HG02623 (cell line): ENCODE measurements at regions not wholly inside any gene's neighbourhood (a gene's known extent, or its start where the extent isn't known, plus 50 kb on each side); places are given as distances from the start of the nearest gene placed in this dataset.

Source experiments
- ATAC-seq: cut with Tn5 transposase; IDR thresholded peaks from one replicate; pipeline ENCODE4 v1.9.1; 2021; ENCODE audit warnings: moderate library complexity; ENCODE audit not compliant: unreplicated experiment

- no peak for ATAC-seq
These were observed 164.0 kb upstream of the RAD23B start for GRCh38 chr9:107118863-107119624.

- ATAC-seq, result no peak
These were observed 163.3 kb upstream of the RAD23B start for GRCh38 chr9:107119735-107120134.

DNA sequence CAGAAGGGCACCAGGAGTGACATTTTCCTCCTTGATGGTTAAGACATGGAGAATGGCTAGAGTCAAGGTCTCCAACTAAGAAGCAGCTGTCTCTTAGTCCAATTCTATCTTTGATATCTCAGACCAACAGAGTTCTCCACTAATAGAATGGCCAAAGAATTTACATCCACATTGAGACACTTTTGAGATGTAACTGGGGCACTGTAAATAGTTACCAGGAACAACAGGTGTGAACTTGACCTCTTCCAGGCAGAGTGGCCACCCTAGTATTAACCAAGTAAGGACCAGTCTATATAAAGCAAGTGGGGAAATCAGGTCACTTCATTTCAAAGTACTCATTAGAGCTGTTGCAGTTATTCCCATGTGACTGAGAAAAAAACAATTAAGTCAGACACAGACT, 159.7 kb upstream of the RAD23B start:
- no peak for ATAC-seq

GRCh38 chr9:107127608-107128007, 155.5 kb upstream of the RAD23B start:
- no peak for ATAC-seq

GRCh38 chr9:107131108-107131799, 151.8 kb upstream of the RAD23B start:
- ATAC-seq, result no peak

DNA sequence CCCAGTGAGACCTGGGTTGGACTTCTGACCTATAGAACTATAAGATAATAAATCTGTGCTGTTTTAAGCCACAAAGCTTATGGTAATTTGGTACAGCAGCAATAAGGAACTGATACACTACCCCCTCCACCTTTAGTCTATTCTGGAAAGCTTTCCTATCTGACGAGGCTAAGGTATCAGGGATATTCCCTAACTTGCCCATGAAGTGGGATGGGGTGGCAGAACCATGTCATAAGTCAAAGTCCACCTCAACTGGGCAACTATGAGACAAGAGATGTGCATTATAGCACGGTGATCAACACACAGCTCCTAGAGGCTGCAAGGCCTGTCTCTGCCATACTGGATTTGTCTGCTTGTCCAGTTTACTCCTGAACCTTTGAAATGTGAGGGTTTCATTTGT, 146.8 kb upstream of the RAD23B start:
- no peak for ATAC-seq

DNA sequence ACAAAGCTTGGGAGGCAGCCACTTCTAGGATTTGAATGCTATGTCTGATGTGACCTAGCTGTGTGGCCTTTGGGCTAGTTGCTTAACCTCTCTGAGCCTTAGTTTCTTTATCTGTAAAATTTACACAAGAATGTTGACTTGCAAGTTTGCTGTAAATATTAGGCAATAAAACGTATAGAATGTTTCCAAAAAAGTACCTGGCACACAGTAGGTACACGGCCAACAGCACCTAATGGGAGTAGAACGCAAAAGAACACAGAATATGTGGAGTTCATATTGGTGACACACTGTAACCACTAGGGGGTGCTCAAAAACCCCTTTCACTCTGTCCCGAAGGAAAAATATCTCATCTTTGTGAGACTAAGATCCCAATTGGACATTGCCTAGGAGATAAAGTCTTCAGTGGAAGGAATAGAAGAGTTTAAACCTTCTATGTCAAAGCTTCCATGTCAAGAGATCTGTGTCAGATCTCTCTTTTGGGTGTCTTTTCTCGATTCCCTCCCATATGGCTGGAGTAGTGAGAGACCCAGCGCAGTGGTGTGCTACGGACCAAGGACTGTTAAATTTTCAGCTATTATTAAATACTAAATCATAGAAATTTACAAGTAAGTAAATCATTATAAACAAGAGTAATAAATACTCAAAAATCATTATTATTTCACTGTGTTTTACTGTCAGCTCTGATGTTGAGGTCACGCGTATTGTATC, 145.4 kb upstream of the RAD23B start:
- ATAC-seq, result no peak

DNA sequence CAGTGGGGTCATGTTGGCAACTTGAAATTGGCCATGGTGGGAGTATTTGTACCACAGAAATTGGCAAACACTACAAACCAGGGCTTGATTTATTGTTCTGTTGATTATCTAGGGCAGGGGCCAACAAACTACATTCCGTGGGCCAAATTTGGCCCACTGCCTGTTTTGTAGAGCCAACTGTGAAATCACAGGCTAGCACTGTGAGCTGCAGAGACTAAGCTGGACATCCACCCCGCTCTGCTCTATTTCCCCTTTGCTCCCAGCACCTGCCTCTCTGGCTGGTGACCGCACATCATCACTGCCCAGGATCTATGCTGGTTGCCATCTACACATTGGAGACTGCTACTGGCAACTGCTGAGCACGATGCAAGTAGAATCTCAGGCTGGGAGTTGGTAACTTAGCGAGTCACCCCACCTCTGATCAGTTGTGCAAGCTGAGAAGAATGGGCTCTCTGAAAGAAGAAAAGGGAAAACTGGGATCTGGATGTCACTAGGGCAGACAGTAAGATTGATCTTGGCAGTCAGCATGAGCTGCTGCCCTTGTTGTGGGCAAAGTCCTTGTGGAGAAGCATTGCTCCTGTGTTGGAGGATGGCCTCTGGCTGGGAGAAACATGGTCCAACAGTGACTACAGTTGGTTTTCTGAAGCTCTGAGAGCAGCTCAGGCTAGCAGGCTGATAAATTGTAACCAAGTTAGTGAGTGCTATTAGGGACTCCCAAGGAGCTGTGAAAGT, 144.7 kb upstream of the RAD23B start:
- ATAC-seq, result no peak

DNA sequence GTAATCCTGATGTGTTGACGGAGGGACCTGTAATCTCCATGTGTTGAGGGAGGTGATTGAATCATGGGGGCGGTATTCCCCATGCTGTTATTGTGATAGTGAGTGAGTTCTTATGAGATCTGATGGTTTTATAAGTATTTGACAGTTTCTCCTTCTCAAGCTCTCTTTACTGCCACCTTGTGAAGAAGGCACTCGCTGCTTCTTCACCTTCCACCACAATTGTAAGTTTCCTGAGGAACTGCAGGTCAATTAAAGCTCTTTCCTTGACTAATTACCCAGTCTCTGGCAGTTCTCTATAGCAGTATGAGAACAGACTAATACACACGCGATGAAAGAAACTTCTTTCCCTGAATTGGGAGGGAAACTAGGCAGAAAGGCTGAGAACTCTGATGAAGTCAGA, 141.1 kb upstream of the RAD23B start:
- ATAC-seq, result no peak

GRCh38 chr9:107142430-107142829, 140.6 kb upstream of the RAD23B start:
- ATAC-seq, result no peak

DNA sequence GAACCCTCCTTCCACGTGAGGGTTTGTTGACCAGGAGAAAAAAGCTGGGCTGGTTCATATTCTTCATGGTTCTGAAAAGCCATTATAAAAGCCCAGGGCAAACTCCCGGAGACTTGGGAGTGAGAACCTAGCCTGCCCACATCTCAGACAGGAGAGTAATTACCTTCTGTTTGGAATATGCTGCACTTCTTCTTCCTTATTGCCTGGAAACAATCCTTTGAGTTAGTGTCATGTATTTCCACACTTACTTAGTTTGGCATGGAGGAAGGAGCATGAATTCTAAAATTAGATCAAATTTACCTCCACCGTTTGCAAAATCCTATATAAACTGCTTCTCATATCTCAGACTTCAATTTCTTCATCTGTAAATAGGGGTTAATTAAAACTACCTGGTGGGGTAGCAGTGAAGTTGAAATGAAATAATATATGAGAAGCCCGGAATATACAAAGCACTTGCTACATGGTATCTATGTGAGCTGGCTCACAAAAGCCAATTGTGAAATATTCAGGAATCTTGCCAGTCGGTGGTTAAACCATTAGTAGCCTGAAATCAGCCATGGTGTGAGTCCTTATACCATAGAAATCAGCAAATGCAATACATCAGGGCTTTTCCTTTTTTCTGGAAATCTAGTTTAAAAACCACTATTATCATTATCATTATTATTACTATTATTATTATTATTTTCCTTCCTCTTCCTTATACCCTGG, 140.0 kb upstream of the RAD23B start:
- ATAC-seq, result no peak

DNA sequence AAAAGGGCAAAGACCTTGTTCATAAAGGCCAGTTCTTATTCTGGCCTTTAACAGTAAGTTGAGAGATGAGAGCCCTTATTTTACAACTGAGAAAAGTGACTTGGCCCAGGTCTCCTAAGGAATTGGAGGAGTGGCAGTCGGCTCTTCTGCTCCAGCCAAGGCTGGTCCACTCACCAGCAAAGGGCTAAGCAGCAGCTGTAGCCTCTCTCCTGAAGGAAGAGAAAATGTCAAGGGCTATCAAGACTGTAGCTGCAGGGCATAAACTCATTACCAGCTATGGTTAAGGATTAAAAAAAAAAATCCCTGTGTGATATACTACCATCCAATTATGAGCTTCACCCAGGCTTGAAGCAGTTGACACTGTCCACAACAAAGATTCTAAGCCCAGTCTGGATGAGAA, 138.6 kb upstream of the RAD23B start:
- ATAC-seq, result no peak

- ATAC-seq, result no peak
These were observed 135.9 kb upstream of the RAD23B start for GRCh38 chr9:107147134-107147533.

DNA sequence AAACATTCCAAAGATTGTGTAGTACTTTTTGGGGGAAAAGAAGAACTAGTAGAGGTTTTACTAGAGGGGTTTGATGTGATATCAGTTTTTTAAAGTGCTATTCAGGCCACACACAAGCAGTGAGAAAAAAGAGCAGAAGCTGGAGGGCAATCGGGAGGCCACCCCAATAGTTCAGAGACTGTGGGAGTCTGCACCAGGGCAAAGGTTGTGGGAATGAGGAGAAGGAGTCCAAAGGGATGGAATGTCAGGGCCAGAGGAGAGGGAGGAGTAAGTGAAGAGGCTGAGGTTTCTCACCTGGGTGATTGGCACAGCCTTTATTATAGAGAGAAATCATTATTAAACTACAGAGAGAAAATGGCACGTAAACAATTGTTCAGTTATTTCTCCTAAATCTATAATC, 134.9 kb upstream of the RAD23B start:
- ATAC-seq, result no peak

DNA sequence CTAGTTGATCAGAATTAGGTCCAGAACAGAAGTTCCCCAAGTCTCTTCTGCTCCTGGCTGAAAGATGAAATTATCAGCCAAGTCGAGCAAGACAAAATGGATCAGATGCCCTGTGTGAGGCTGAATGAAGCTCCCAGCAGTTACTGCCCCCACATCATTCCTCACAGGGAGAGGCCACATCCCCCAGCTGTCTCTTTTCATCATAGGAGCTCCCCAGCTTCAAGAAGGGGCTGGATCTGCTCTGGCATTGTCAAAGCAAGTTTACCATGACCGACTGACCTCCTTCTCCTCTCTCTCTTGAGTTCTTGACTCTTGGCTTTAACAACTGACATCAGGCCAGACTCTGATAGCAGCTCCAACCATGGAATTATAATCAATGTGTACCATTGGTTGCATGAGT, 133.3 kb upstream of the RAD23B start:
- no peak for ATAC-seq

- no peak for ATAC-seq
These were observed 129.7 kb upstream of the RAD23B start for GRCh38 chr9:107153336-107153735.

- ATAC-seq, result no peak
These were observed 128.8 kb upstream of the RAD23B start for GRCh38 chr9:107154291-107154690.

- ATAC-seq, result no peak
These were observed 128.3 kb upstream of the RAD23B start for GRCh38 chr9:107154766-107155165.

- ATAC-seq, result no peak
These were observed 127.7 kb upstream of the RAD23B start for GRCh38 chr9:107155244-107155817.

GRCh38 chr9:107158321-107158720, 124.8 kb upstream of the RAD23B start:
- ATAC-seq, result peak; percentile 68
